ENCODE measurements at regions not wholly inside any gene's neighbourhood (a gene's known extent, or its start where the extent isn't known, plus 50 kb on each side); places are given as distances from the start of the nearest gene placed in this dataset.

- no peak overlapping the region for H2BK5ac ChIP-seq (ENCODE audit: insufficient read length, low read length)
- Mint-ChIP-seq H3K36me3 (ENCODE audit: insufficient read depth in 1 of 3, low read depth in 3 of 3) (peaks cover 0 to 3% (median 0%) of the 10 kb centered on the region in 3 experiments; a peak in 1 of 7 replicates), H3K4me3 (no peak overlapping the region), H3K9me3 (peaks cover 0 to under 1% of the 10 kb centered on the region in 2 experiments; a peak in 1 of 5 replicates), H3K4me1 (peaks cover 54 to 59% of the 10 kb centered on the region in 2 experiments), H3K27ac (no peak overlapping the region), H3K27me3 (ENCODE audit: low read depth) (peaks cover 2% of the 10 kb centered on the region)
- H2BK120ac ChIP-seq (ENCODE audit: low read depth, low read length, poor library complexity, severe bottlenecking): no peak overlapping the region
- H3K23me2 ChIP-seq (ENCODE audit: insufficient read length, low read depth, low read length, poor library complexity, severe bottlenecking): no peaks in the 10 kb centered on the region
- H3K27ac ChIP-seq (ENCODE audit: insufficient read length, low read depth, low read length): no peak overlapping the region
- DNase-seq: no peak
- H4K5ac ChIP-seq (ENCODE audit: insufficient read length, low read depth, low read length): no peak overlapping the region
- H2BK20ac ChIP-seq (ENCODE audit: low read depth, low read length, poor library complexity, severe bottlenecking): no peak overlapping the region
- no peak overlapping the region for H2BK15ac ChIP-seq (ENCODE audit: low read depth, low read length)
- no peak overlapping the region for H3K9ac ChIP-seq (ENCODE audit: extremely low read depth, insufficient read length, low read length)
- no peaks in the 10 kb centered on the region for H3K27me3 ChIP-seq (ENCODE audit: insufficient read depth, low read length)
- H4K91ac ChIP-seq (ENCODE audit: insufficient read length, low read depth, low read length): no peak overlapping the region
- TF ChIP-seq CTCF (conservative IDR thresholded peaks at IDR 0.05): no peak
- no peaks in the 10 kb centered on the region for H3K9me3 ChIP-seq (ENCODE audit: control insufficient read depth, low read depth, low read length)
- peaks cover 6% of the 10 kb centered on the region; the same call in 1 of the 2 replicates for H3K4me1 ChIP-seq (ENCODE audit: insufficient read depth, low read length)
- H4K8ac ChIP-seq (replicated peaks; ENCODE audit: insufficient read length, low read depth, low read length): no peak overlapping the region
- no peak overlapping the region for H2AK5ac ChIP-seq (ENCODE audit: insufficient read length, low read length)
- no peak overlapping the region for H3K18ac ChIP-seq (ENCODE audit: insufficient read length, low read depth, low read length)
- no peak overlapping the region for H3K4me2 ChIP-seq (ENCODE audit: insufficient read depth, insufficient read length, low read length)
- H3K79me2 ChIP-seq (ENCODE audit: insufficient read depth, low read length): no peaks in the 10 kb centered on the region
- H3K56ac ChIP-seq (ENCODE audit: insufficient read length, low read depth, low read length): no peak overlapping the region
- no peak overlapping the region for H2BK12ac ChIP-seq (ENCODE audit: insufficient read length, low read depth, low read length)
- WGBS (ENCODE audit: extremely low coverage, insufficient read length, low lambda C conversion rate): no CpG with 5 or more reads among the region's 15 CpGs
- H3K79me1 ChIP-seq (ENCODE audit: insufficient read depth, low read depth, low read length, poor library complexity, severe bottlenecking): no peaks in the 10 kb centered on the region
- no peak overlapping the region for H2AFZ ChIP-seq (ENCODE audit: low read length)
- no peak overlapping the region for H3T11ph ChIP-seq (ENCODE audit: low read length)
- no peak overlapping the region; the same call in 1 of the 2 replicates for H3K14ac ChIP-seq (ENCODE audit: insufficient read depth, low read length)
- H3K23ac ChIP-seq (ENCODE audit: insufficient read length, low read depth, low read length): no peak overlapping the region
- no peaks in the 10 kb centered on the region for H4K20me1 ChIP-seq (ENCODE audit: control insufficient read depth, insufficient read depth, insufficient read length)
- no peak overlapping the region for H3K4ac ChIP-seq (ENCODE audit: low read depth, low read length)
Measured at GRCh38 chr10:131759347-131759746, 141.5 kb upstream of the PPP2R2D start.
